GF-D8 (cell line): ENCODE measurements at regions not wholly inside any gene's neighbourhood (a gene's known extent, or its start where the extent isn't known, plus 50 kb on each side); places are given as distances from the start of the nearest gene placed in this dataset.
"Not testable (repeated sequence)": the region's sequence is repeated elsewhere in the genome, so short reads cannot be mapped to it uniquely, and the experiment has no call there.

Experiments used
- DNase-seq: peaks from one replicate; lab custom pipeline; 2025; lab: John Stamatoyannopoulos, UW

GRCh38 chr12:25793196-25793595, 165.3 kb upstream of the RASSF8 start:
- DNase-seq: no peak

- no peak for DNase-seq
Observed at GRCh38 chr12:25794571-25794970, 163.9 kb upstream of the RASSF8 start.

GRCh38 chr12:25796523-25797000, 161.9 kb upstream of the RASSF8 start:
- DNase-seq: no peak

- no peak for DNase-seq
Observed at GRCh38 chr12:25797386-25797785, 161.1 kb upstream of the RASSF8 start.

GRCh38 chr12:25797949-25798348, 160.5 kb upstream of the RASSF8 start:
- DNase-seq: no peak

- no peak for DNase-seq
Observed at GRCh38 chr12:25800101-25800500, 158.4 kb upstream of the RASSF8 start.

GRCh38 chr12:25801734-25802133, 156.7 kb upstream of the RASSF8 start:
- DNase-seq: no peak

GRCh38 chr12:25802143-25802542, 156.3 kb upstream of the RASSF8 start:
- DNase-seq: no peak

- DNase-seq: not testable (repeated sequence)
Observed at GRCh38 chr12:25803029-25803664, 155.3 kb upstream of the RASSF8 start.

GRCh38 chr12:25804286-25804685, 154.2 kb upstream of the RASSF8 start:
- not testable (repeated sequence) for DNase-seq

- no peak for DNase-seq
Observed at GRCh38 chr12:25806271-25806670, 152.2 kb upstream of the RASSF8 start.

GRCh38 chr12:25808604-25809003, 149.9 kb upstream of the RASSF8 start:
- no peak for DNase-seq

GRCh38 chr12:25810683-25811082, 147.8 kb upstream of the RASSF8 start:
- no peak for DNase-seq

- no peak for DNase-seq
Observed at GRCh38 chr12:25811656-25812126, 146.8 kb upstream of the RASSF8 start.

GRCh38 chr12:25812295-25812694, 146.2 kb upstream of the RASSF8 start:
- no peak for DNase-seq

- no peak for DNase-seq
Observed at GRCh38 chr12:25813843-25814242, 144.6 kb upstream of the RASSF8 start.

- no peak for DNase-seq
Observed at GRCh38 chr12:25816637-25817036, 141.8 kb upstream of the RASSF8 start.

GRCh38 chr12:25817166-25817565, 141.3 kb upstream of the RASSF8 start:
- DNase-seq: no peak

GRCh38 chr12:25818596-25819390, 139.7 kb upstream of the RASSF8 start:
- no peak for DNase-seq

GRCh38 chr12:25819691-25820090, 138.8 kb upstream of the RASSF8 start:
- DNase-seq: no peak

- no peak for DNase-seq
Observed at GRCh38 chr12:25822281-25822680, 136.2 kb upstream of the RASSF8 start.

- no peak for DNase-seq
Observed at GRCh38 chr12:25824734-25825133, 133.7 kb upstream of the RASSF8 start.

GRCh38 chr12:25825446-25825845, 133.0 kb upstream of the RASSF8 start:
- DNase-seq: no peak
